ENCODE measurements at regions not wholly inside any gene's neighbourhood (a gene's known extent, or its start where the extent isn't known, plus 50 kb on each side); places are given as distances from the start of the nearest gene placed in this dataset.

GRCh38 chr4:14177987-14178386, 550.5 kb upstream of the BOD1L1 start (continued):
- TF ChIP-seq YY1 (IDR thresholded peaks at IDR 0.05; ENCODE audit: low read depth, low read length) (no peak), SP1 (IDR thresholded peaks at IDR 0.05; ENCODE audit: low read depth, low read length) (no peak), RXRA (IDR thresholded peaks at IDR 0.05; ENCODE audit: insufficient read depth, low read depth, low read length) (no peak), SP4 (IDR thresholded peaks at IDR 0.05; ENCODE audit: low read length) (no peak)

All from H1 (cell line).